GM23338 (cell line): ENCODE measurements at regions not wholly inside any gene's neighbourhood (a gene's known extent, or its start where the extent isn't known, plus 50 kb on each side); places are given as distances from the start of the nearest gene placed in this dataset.

Experiments
- CREB1 ChIP-seq: fragments of 250-450 bp; sonication (Bioruptor Pico); IDR thresholded peaks from 2 replicates; pipeline ENCODE4 v1.5.0; 2020; ENCODE audit warnings: low read depth, mild to moderate bottlenecking, moderate library complexity
- CTCF ChIP-seq, 2 experiments: fragments of 200-600 bp in 1 of 2; sonication (generic) in 1 of 2; conservative IDR thresholded peaks; 2 replicates each; pipeline versions ENCODE4 v1.5.1 to v1.6.1; 2016 to 2017; ENCODE audit warnings: antibody characterized with exemption in 2 of 2, low read depth in 2 of 2, mild to moderate bottlenecking in 2 of 2, moderate library complexity in 1 of 2
- ETS1 ChIP-seq: IDR thresholded peaks from 2 replicates; pipeline ENCODE4 v1.6.1; 2016; ENCODE audit warnings: antibody characterized with exemption
- EZH2 ChIP-seq: fragments of 200-600 bp; sonication (generic); IDR thresholded peaks from one replicate; pipeline ENCODE4 v1.8.0; 2017; ENCODE audit warnings: antibody characterized with exemption, mild to moderate bottlenecking, low read depth; ENCODE audit not compliant: unreplicated experiment
- EZH2phosphoT487 ChIP-seq: fragments of 200-600 bp; sonication (generic); IDR thresholded peaks from one replicate; pipeline ENCODE4 v1.8.1; 2018; ENCODE audit warnings: antibody characterized with exemption; ENCODE audit not compliant: unreplicated experiment
- JUNB ChIP-seq: IDR thresholded peaks from one replicate; pipeline ENCODE4 v1.6.1; 2016; ENCODE audit warnings: antibody characterized with exemption; ENCODE audit not compliant: unreplicated experiment
- NANOG ChIP-seq: IDR thresholded peaks from 2 replicates; pipeline ENCODE4 v1.6.1; 2016; ENCODE audit warnings: antibody characterized with exemption, borderline replicate concordance
- POLR2AphosphoS5 ChIP-seq: IDR thresholded peaks from 2 replicates; pipeline ENCODE4 v1.6.1; 2016; ENCODE audit warnings: antibody characterized with exemption, low read depth
- REST ChIP-seq: IDR thresholded peaks from one replicate; pipeline ENCODE4 v1.6.1; 2018; ENCODE audit warnings: antibody characterized with exemption; ENCODE audit not compliant: unreplicated experiment
- STAT1 ChIP-seq: IDR thresholded peaks from one replicate; pipeline ENCODE4 v1.6.1; 2016; ENCODE audit warnings: antibody characterized with exemption; ENCODE audit not compliant: unreplicated experiment
- ZNF114 ChIP-seq: fragments of 250-450 bp; sonication (Bioruptor Pico); IDR thresholded peaks from 2 replicates; pipeline ENCODE4 v1.5.0; 2020; ENCODE audit warnings: mild to moderate bottlenecking, moderate library complexity
- ZNF462 ChIP-seq: fragments of 250-450 bp; sonication (Bioruptor Pico); IDR thresholded peaks from 2 replicates; pipeline ENCODE4 v1.5.0; 2020; ENCODE audit warnings: mild to moderate bottlenecking, moderate library complexity

- TF ChIP-seq EZH2 (no peak), CTCF (conservative IDR thresholded peaks at IDR 0.05; ENCODE audit: low read depth in 2 of 2) (no peak), POLR2AphosphoS5 (no peak), ETS1 (no peak), CREB1 (no peak), EZH2phosphoT487 (no peak), STAT1 (no peak), ZNF114 (no peak), REST (no peak), JUNB (no peak), NANOG (no peak), ZNF462 (CRISPR knock-in tag) (no peak)
Measured at GRCh38 chr5:167402671-167403070, 888.8 kb upstream of the WWC1 start.
